NT2/D1 (cell line): ENCODE measurements at regions not wholly inside any gene's neighbourhood (a gene's known extent, or its start where the extent isn't known, plus 50 kb on each side); places are given as distances from the start of the nearest gene placed in this dataset.

Source experiments
- SUZ12 ChIP-seq: IDR thresholded peaks from 2 replicates; pipeline ENCODE4 v1.6.1; 2011; ENCODE audit not compliant: insufficient read length, insufficient read depth; ENCODE audit errors: extremely low read depth
- YY1 ChIP-seq: IDR thresholded peaks from 2 replicates; pipeline ENCODE4 v1.6.1; 2011; ENCODE audit not compliant: insufficient read length, insufficient read depth
- ZNF274 ChIP-seq: IDR thresholded peaks from 2 replicates; pipeline ENCODE4 v1.6.1; 2011; ENCODE audit warnings: mild to moderate bottlenecking, low read depth, low read length

- no peak for TF ChIP-seq ZNF274
- no peak for TF ChIP-seq YY1
- no peak for TF ChIP-seq SUZ12
These were observed 625.6 kb downstream of the TMEM114 start for GRCh38 chr16:7964744-7965143.
